T1000 (cell line): ENCODE measurements at regions not wholly inside any gene's neighbourhood (a gene's known extent, or its start where the extent isn't known, plus 50 kb on each side); places are given as distances from the start of the nearest gene placed in this dataset.
"Not testable (repeated sequence)": the region's sequence is repeated elsewhere in the genome, so short reads cannot be mapped to it uniquely, and the experiment has no call there.

Experiments used
- DNase-seq: peaks from one replicate; lab custom pipeline; 2025; ENCODE audit warnings: mixed read lengths; lab: John Stamatoyannopoulos, UW

DNA sequence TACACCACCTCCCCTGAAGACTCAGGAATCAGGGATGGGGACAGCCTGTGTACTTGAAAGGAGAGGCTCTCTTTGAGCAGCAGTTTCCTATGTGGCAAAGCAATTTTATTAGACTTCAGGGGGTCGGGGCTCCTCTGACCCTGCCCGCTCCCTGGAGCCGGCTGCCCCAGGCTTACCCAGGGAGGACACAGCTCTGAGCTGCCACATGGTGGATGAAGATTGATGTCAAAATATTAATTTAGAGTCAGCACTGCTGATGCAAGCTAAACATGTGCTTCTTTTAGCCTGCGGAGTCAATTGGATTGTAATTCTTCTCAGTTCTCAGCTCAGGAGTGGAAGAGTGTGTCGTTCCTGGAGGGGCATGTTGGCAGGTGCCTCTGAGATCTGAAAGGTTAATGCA lies 606.1 kb downstream of the KIF4B start:
- DNase-seq, result no peak

DNA sequence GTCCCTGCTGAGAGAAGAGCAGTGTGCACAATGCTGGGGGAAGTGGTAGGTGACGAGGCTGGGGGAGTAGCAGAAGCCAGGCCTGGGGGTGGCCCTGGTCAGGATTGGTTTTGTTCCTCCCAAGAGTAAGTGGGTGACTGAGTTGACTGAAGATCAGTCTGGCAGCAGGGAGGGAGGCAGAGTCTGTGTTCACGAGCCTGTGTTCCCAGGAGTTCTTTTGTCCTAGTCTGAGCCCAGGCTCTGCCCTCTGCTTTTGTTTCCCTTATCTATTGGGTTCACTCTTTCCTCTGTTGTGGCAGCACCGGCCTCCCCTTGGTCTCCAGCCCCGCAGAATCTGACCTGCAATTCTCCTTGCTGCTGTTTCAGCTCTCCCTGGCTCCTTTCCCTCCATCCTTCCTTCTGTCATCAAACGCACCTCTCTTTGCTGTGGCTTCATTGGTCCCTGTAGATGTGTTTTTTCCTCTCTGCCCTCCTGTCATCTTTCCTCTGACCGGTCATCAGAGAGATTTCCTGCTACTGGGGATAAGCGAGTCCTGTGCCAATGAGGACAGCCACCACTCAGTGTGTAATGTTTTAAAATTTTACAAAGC lies 607.4 kb downstream of the KIF4B start:
- DNase-seq, result no peak

DNA sequence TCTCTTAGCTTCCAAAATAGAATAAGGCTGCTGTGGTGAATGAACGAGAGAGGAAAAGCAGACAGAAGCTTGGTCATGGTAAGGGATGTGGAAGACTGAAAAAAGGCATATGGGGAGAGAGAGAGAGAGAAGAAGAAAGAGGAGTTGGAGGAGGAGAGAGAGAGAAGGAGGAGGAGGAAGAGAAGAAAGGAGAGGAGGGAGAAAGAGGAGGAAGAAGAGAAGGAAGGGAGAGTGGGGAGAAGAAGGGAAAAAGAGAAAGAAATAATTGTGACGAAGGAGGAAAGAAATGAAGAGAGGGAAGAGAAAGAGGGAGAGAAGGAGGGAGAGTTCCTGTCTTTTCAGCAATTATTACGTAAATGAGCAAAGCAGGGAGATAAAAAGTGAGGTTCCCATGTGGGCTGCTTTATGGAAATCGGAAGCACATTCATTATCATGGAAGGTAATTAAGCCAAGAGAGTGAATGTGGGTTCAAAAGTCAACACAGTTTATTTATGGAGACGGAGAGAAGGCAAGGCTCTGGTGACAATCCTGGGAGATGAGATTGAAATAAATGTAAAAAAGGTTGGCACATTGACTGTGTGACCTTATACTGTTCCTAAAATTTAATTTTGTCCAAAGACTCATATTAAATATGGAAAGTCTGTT lies 611.2 kb downstream of the KIF4B start:
- DNase-seq, result no peak

DNA sequence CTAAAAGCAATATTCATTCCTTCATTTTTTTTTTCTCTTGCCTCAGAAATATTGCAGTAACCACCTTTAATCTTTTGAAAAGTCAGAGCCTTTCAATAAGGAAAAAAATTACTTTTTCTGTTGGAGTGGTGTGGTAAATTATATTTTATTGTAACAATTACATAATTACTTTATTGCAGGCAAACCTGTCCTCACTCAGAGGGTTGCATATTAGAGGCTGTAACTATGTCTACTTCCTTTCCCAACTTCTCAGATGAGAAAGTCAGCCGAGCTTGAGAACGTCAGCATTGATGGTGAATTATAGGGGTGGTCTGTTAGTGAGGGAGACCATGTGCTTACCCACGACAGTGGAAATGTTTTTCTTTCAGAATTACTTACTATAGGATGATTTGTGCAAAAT lies 611.8 kb downstream of the KIF4B start:
- DNase-seq, result no peak

GRCh38 chr5:155625897-155626543 lies 612.5 kb downstream of the KIF4B start:
- DNase-seq, result no peak

DNA sequence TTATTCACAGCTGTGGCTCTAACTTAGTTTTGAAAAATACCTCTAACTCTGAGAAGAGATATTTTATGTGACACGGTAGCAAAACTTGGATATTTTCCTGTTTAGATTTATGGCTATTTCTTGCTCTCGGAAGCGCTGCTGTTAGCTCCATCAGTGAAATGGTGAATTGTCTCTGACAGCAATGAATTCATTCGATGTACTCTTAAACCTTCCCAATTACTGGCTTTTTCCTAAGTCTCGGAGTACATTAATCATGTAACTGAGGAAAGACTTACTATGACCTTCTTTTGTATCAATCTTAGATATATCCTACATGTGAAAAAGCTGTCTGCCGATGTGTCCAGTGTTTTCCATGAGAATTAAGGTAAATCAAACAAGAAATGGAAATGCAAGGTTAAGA lies 613.0 kb downstream of the KIF4B start:
- DNase-seq, result no peak

- no peak for DNase-seq
These were observed 614.8 kb downstream of the KIF4B start for GRCh38 chr5:155628346-155628745.

- no peak for DNase-seq
These were observed 616.0 kb downstream of the KIF4B start for GRCh38 chr5:155629597-155629996.

- DNase-seq, result no peak
These were observed 617.6 kb downstream of the KIF4B start for GRCh38 chr5:155631116-155631515.

GRCh38 chr5:155633338-155633957 lies 619.9 kb downstream of the KIF4B start:
- DNase-seq, result no peak

DNA sequence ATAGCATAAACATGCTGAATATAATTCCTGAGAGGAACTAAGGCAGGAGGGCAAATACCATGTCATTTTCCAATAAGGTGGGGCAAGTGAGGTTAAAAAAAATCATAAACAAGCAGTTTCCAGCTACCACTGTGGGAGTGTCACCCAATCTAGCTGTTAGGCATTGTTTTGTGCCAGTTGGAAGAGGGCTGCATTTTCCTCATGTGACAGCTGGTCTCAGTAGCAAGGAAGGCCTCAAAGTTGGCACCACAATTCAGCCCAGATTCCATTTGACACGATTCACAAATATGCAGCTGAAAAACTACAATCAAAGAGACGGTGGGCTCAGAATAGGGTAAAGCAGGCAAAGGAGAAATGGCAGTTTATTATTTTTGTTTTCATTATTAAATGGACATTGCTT lies 636.1 kb downstream of the KIF4B start:
- no peak for DNase-seq

DNA sequence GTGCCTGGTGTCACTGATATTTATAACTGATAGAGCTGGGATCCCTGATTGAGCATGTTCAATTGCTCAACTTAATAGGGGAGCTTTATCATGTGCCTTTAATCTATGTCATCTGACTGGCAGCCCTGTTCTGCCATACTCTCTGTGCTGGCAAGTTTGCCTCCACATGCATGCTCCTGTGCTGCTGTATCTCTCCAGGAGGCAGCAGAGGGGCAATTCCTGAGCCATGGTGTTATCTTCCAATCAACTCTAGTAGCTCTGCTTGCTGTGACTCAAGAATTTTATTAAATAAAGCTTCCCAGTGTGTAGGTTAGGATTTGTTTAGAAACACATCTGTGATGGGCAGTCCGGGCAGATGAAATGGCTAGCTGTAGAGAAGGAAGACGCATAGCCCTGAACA lies 642.0 kb downstream of the KIF4B start:
- DNase-seq, result no peak

- no peak for DNase-seq
These were observed 648.3 kb downstream of the KIF4B start for GRCh38 chr5:155661859-155662258.

GRCh38 chr5:155665361-155665760 lies 651.8 kb downstream of the KIF4B start:
- DNase-seq, result no peak

- DNase-seq, result not testable (repeated sequence)
These were observed 655.0 kb upstream of the SGCD start for GRCh38 chr5:155672001-155672400.

GRCh38 chr5:155676967-155677366 lies 650.0 kb upstream of the SGCD start:
- DNase-seq, result no peak

- DNase-seq, result no peak
These were observed 648.6 kb upstream of the SGCD start for GRCh38 chr5:155678371-155678770.

- DNase-seq, result no peak
These were observed 647.4 kb upstream of the SGCD start for GRCh38 chr5:155679530-155679929.

GRCh38 chr5:155684417-155684816 lies 642.5 kb upstream of the SGCD start:
- no peak for DNase-seq

GRCh38 chr5:155686131-155686530 lies 640.8 kb upstream of the SGCD start:
- no peak for DNase-seq

DNA sequence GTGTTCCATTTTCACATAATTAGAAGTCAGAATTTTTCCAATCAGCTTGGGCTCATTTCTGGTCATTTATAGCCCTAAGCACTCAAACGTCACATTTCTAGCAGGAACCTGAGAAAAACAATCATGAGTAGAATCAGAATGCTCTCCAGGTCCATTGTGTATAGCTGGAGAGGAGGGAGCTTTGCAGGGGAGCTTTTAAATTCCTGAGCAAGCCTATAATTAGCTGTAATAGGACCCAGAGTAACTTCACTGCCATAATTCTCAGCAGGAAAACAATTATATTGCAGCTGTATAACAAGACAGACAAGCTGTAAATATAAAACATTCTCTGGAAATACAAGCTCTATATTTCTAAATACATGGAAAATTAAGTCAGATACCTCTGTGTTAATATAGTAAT lies 637.6 kb upstream of the SGCD start:
- no peak for DNase-seq

DNA sequence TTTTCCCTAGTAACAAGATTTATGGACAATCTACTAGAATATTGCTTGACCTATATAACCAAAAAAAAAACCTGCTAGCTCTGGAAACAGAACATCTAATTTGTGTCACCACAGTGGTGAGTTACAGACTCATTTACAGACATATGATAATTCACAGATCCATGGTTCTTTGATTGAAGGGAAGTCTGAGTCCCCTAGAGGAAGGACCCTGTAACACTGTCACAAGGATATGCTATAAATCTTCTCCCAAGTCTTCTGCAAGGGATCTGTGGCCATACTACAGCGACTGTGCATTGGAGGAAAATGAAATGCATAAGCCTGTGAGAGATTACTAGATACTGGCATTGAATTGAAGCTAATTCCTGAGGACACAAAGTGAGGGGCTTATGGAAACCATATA lies 630.6 kb upstream of the SGCD start:
- no peak for DNase-seq

DNA sequence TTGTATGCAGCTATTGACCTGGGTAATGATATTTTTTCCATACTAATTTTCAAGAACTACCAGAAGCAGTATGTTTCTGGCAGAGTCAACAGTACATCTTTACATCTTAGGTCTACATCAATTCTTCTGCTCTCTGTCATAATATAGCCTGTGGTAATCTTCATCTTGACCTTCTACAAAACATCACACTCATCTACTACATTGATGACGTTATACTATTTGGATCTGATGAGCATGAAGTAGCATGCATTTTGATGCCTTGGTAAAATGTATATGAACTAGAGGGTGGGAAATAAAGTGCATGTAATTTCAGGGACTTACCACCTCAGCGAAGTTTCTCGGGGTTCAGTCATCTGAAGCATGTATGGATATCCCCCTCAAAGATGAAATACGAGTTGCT lies 629.7 kb upstream of the SGCD start:
- no peak for DNase-seq
